HG02973 (cell line): ENCODE measurements at regions not wholly inside any gene's neighbourhood (a gene's known extent, or its start where the extent isn't known, plus 50 kb on each side); places are given as distances from the start of the nearest gene placed in this dataset.

Experiments used
- ATAC-seq: cut with Tn5 transposase; IDR thresholded peaks from one replicate; pipeline ENCODE4 v1.9.1; 2021; ENCODE audit warnings: moderate library complexity; ENCODE audit not compliant: unreplicated experiment

GRCh38 chr5:164360589-164360988, 855.2 kb downstream of the MAT2B start:
- no peak for ATAC-seq

GRCh38 chr5:164361986-164362385, 856.6 kb downstream of the MAT2B start:
- ATAC-seq, result no peak

GRCh38 chr5:164362835-164363234, 857.4 kb downstream of the MAT2B start:
- ATAC-seq, result no peak

GRCh38 chr5:164364237-164365208, 859.1 kb downstream of the MAT2B start:
- ATAC-seq, result no peak

DNA sequence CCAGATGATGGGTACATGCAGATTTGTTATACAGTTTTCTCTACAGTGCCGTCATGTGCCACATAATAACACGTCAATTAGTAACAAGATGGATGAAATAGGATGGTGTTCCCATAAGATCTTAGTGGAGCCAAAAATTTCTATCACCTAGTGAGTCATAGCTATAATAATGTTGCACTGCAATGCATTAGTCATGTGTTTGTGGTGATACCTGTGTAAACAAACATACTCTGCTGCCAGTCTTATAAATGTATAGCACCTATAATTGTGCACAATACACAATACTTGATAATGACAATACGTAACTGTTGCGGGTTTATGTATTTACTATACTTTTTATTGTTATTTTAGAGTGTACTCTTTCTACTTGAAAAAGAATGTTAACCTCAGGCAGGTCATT, 865.4 kb downstream of the MAT2B start:
- ATAC-seq, result no peak

- ATAC-seq, result no peak
Measured at GRCh38 chr5:164372892-164373291, 867.5 kb downstream of the MAT2B start.

DNA sequence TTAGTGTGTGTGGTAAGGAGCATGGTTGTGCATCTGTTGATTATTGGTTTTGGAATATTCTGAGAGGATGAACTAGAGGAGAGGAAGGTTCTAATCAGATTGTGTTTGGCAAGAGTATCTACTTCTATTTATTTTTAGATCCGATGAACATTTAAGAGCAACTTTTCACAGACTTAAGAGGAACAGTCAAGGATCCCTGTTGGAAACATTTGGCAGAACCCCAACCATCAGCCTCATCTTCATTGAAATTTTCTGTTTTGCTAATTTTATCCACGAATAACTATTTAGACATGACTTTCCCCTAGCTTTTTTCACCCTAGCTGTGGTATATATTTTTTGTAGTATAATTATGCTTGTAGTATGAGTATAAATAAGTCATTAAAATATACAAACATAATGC, 868.5 kb downstream of the MAT2B start:
- ATAC-seq, result no peak

DNA sequence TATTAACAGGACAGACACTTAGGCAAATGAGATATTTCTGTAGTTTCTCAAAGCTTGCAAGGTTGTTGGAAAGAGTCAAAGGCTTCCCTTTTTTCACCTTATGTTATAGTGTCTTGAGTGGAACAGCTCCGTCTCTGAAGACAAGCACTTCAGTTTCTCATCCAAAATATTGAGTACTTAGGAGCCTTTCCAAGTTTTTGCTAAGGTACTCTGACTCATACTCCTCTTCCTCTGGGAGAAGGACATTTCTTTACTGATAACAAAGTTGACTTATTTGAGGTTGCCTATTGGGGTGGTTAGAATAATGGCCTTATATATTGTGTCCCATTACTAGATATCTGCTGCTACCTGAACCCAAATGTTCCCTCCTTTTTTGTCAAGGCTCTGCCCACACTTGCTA, 869.6 kb downstream of the MAT2B start:
- no peak for ATAC-seq

DNA sequence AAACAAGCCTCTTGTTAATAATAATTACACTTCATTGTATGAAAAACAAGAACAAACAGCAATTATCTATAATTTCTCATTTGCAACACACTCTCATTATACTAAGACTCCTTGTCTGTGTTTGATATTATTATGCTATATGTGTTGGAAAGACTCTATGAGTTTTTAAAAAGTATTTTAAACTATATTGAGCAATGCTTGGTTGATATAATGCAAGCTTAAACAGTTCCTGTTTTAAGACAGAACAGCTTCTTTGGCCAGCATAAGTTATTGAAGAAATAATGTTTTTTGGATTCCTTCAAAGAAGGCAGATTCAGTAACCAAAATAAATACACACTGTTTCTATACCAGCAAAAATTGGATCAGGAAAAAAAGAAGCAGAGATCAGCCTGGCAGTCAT, 871.4 kb downstream of the MAT2B start:
- no peak for ATAC-seq

- no peak for ATAC-seq
Measured at GRCh38 chr5:164377746-164378145, 872.3 kb downstream of the MAT2B start.

DNA sequence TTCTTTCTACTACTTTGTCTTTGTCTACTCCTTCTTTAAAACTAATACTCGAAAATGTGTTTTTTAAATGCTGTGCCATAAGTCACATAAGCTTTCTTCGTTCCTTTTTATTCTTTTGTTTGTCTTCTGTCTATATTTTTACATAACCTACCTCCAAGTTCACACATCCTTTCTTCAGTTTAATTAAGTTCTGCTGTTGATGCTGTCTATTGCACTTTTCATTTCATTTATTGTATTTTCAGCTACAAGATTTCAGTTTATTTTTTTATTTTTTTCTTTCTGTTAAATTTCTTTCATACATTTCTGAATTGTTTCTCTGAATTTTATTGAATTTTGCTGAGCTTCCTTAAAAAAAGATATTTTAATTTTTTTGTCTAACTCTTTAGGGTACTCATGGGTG, 878.2 kb downstream of the MAT2B start:
- ATAC-seq, result no peak

DNA sequence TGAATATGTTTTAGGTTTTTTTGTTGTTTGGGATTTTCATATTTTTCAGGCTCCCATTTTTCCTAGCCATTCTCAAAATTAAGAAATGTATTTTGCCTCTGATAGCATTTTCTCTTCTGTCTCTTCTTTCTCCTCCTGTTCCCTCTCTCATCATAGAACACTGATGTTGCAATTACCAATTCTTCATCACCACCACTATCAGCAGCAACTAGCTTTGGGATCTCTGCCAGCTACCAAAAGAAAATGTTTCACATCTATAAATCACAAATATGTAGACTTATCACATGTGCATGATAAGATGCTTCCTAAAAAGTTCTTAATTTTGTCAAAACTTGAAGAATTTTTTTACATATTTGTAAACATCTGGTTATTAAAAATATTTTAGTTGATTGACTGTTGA, 887.1 kb downstream of the MAT2B start:
- no peak for ATAC-seq

DNA sequence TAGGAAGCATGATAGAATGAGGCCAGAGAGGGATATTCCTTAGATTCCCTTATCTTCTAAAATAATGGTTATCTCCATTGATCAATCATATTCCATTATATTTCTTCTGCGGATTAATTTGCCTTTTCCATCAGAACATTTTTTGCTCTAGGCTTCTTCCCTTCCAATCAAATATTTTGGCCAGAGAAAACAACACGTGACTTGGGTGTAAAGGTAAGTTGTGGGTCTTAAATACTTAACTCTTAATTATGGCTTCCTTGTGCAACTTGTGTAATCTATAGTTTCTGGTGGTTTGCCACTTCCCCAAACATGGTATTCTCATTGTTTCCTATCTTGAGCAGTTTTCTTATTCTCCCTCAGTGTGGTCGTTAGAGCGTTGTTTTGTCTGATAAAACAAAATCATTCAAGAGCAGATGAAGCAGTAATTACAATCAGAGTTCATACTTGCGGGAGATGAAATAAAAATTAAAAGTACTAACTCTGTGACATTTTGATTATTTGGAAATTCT, 889.3 kb downstream of the MAT2B start:
- no peak for ATAC-seq

DNA sequence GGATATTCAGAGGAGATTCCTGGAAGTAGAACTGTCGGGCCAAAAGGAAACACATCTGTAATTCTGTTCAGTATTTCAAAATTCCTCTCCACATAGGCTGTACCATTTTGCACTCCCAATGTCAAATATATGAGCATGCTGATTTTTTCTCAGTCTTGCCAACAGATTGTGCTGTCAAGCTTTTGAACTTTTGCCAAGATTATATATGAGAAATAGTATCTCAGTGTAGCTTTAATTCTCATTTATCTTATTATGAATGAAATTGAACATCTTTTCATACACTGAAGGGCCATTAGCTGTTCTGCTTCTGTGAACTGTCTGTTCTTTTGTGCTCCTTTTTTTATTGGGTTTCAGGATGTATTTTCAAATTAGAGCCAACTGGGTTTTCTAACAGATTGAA, 907.1 kb downstream of the MAT2B start:
- ATAC-seq, result no peak

- ATAC-seq, result no peak
Measured at GRCh38 chr5:164420161-164420560, 914.7 kb downstream of the MAT2B start.

DNA sequence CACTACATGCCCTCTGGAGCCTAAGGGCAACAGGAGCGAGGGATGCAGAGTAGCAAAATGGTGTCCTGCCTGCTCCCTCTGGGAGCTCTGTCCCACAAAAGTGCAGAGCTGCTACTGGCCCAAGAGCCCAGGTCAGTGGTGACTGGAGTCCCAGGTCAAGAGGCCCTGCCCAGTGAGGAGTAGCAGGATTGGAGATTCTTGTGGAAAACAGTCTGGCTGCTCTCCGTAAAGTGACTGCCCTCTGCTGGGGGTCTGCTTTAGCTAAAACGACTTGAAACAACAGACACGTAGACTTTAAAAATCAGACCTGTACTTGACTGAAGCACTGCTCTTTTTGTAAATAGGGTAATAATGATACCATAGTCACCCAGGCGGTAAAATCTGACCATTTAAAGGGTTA, 917.0 kb downstream of the MAT2B start:
- no peak for ATAC-seq

DNA sequence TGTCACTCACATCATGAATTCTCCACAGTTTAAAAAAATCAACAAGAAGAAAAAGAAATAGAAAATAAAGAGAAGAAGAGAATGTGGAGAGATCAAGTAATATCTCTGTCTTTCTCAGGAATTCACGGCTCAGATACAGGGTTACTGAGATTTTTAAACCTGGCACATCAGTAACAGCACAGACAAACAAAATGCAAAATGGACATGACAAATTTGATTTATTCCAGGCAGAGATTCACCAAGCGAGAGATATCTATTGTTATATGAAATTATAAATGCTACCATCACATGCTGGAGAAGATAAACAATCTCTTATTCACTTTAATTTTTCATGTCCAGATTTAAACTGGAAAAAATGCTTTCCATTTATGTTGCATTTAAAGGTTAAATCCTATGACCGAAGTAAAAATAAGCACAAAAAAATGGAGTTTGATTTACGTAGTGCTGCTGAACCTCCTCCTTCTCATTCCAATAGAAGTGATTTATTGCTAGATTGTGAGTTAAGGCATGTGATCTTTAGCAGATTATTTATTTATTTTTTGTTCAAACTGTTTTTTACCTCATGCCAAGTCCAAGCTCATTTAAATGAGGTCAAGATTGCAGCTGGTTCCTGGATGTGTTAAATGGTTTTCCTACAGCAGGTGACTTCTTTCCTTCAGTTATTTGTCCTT, 926.4 kb downstream of the MAT2B start:
- no peak for ATAC-seq

DNA sequence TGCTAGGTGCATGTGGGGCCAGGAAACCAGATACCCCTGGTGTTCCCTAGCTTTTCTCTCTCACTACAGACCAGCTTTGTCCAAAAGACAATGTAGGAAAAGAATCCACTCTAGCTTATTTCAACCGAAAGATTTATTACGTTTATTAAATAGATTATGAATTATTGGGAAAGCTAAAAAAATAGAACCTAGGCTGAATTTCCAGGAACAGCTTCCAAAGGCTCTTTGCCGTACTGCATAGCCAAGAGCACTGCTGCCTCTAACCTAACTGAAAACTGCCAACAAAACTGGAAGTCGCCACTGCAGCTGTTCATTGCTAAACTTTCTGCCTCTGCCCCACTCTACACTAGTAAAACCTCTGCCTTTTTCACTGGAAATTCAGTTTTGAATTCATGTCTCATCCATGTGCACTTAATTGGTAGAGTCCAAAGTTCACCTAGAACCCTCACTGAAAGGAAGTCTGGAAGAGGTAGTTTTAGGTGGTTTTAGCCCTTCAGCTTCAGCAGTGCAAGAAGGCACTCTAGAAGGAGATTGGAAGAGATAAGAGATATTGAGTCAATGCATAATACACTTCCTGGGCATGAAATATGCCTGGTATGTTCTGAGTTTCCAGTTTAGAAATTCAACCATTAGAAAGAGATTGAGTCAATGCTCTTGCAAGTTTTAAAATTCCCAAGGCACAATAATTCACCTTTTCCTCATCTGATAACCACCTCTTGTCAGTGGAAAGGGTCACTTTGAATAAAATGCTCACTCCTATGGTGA, 927.9 kb downstream of the MAT2B start:
- ATAC-seq, result no peak

DNA sequence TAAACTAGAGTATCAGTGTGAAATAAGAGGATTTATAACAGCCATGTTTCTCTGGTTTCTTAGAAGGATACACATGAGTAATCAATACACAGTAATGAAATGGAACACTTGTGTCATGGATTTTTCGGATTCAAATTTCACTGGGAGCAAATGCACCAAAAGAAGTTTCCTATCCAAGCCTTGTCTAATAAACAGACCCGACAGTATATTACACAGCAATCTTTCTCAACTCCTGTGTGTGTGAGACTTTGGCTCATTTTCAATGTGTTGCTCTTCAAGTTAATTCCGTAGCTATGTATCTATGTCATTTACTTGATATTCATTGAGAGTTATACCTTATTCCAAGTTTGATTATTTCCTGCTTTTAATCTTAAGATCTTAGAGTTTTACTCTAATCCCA, 930.2 kb downstream of the MAT2B start:
- ATAC-seq, result no peak

GRCh38 chr5:164439799-164440198, 934.4 kb downstream of the MAT2B start:
- ATAC-seq, result no peak

- ATAC-seq, result no peak
Measured at GRCh38 chr5:164449460-164449859, 944.0 kb downstream of the MAT2B start.
